UCSD-AML1 (cell line): ENCODE measurements at regions not wholly inside any gene's neighbourhood (a gene's known extent, or its start where the extent isn't known, plus 50 kb on each side); places are given as distances from the start of the nearest gene placed in this dataset.

Experiments used
- DNase-seq: peaks from one replicate; lab custom pipeline; 2025; ENCODE audit not compliant: unreplicated experiment; lab: John Stamatoyannopoulos, UW

DNA sequence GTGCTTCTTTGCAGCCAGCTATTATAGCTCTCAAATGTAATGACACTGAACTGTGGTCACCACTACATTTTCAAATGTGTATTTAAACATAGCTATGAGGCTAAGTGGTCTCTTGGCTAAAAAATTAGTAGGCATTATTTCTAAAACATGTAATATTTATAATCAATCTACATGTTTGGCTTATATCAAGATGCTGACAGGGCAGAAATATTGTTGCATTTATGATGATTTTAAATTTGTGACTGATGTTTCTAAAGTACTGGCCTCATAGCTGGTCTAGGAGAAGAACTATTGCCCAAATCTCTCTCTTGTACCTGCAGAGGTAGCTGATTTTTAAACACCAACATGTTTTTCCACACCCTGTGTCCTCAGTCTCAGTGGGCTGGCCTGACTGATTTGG, 298.2 kb downstream of the PAX1 start:
- DNase-seq, result no peak

DNA sequence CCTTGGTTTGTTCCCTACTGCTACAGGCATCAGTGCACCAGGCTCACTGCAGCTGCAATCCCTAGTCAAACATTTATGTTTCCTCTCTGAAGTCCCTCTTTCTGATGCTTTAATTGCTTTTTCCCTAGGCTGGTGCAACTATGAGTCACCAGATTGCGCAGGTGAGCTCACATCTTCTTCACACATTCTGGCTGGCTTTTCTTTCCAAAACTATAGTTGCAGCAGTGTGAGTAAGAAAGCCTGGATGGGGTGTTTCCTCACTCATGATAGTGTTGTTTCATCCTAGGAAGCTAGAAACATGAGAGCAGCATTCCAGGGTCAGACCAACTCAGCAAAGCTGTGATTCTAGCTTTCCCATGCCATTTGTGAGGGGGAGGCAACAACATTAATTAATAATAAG, 296.4 kb downstream of the PAX1 start:
- no peak for DNase-seq

- no peak for DNase-seq
Observed at GRCh38 chr20:21995461-21995860, 290.0 kb downstream of the PAX1 start.

DNA sequence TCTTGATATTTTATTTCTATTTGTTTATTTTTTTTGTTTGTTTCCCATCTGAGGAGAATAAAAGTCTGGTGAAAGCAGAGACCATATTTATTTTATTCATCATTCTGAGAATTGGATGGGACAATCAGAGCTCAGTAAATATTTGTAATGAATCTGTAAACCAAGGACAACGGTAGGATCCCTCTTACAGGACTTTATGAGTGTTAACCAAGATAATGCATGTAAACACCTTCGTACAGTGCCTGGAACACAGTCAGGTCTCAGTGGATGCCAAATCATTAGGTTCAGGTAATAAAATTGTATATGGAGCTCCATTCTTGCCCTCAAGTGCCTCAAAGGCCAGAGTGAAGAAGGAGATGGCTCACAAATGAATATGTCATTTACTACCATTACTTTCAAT, 288.7 kb downstream of the PAX1 start:
- DNase-seq, result no peak

GRCh38 chr20:21982559-21982958, 277.1 kb downstream of the PAX1 start:
- no peak for DNase-seq

DNA sequence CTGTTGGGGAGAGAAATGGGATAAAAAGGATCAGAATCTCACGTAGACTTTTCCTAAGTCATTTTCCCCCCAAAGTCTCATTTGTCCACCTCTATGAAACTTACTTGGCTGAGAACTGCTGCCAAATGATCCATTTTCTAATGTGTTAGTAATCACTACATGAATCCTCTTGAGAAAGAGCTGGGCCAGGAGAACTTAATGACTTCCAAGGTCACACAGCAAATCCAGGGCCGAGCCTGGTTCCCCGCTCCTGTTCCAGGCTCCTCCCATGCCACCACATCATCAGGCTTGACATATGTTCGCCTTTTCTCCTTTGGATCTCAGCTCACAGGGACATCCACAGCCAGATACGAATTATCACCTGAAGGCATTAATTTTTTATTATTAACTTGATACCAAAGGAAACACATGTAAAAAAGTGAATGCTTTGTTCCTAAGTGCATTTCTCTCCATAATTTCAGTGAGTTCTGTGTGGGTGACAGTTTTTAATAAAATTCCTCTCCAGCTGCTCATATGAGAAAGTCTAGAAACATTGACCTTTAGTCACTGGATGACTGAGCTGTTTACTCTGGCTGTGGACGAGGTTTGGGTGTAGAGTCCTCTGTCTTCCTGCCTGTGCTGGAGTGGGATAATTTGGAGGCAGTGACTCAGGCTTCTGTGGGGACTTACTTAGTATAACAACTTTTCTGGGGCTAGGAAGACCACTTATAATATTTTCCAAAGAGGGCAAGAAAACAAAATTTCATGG, 276.3 kb downstream of the PAX1 start:
- DNase-seq, result no peak

GRCh38 chr20:21981179-21981578, 275.7 kb downstream of the PAX1 start:
- DNase-seq, result no peak

GRCh38 chr20:21971436-21971835, 266.0 kb downstream of the PAX1 start:
- DNase-seq, result no peak

GRCh38 chr20:21968486-21968885, 263.0 kb downstream of the PAX1 start:
- no peak for DNase-seq

DNA sequence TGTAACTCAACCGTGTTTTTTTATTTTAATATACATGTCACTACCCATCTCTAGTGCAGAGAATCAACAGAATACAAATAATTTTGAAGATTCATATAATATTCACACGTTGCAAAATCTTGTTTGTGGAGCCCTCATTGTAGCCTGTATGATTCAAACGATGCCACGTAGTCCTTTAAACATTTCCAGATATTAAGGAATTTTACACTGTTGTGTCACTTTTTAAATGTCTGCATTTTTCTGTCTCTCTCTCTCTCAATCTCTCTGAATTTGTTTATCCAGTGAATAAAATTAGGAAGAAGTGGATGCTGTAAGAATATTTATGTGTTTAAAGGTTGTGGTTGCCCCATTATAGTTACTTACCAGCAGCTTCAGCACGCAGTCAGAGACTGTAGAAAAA, 262.0 kb downstream of the PAX1 start:
- no peak for DNase-seq

DNA sequence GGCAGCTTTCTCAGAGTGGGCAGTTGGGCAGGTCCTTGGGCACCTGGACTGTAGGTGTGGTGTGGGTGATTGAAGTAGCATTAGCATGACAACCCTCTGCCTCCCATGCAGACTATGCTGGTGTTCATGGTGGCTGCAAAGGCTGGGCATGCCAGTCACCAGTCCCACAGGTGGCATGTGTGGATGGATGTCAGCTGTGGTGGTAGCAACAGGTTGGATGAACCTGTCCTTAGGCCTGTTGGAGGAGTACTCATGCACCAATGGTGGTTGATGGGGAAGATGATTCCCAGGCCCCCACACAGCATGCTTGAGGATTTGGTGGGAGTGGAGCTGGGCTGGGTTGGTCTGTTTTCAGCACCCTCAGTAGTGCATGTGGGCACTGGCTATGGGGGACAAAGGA, 251.1 kb downstream of the PAX1 start:
- no peak for DNase-seq

GRCh38 chr20:21947406-21947805, 241.9 kb downstream of the PAX1 start:
- no peak for DNase-seq

- DNase-seq, result no peak
Observed at GRCh38 chr20:21944227-21944626, 238.8 kb downstream of the PAX1 start.

- DNase-seq, result no peak
Observed at GRCh38 chr20:21941941-21942805, 236.7 kb downstream of the PAX1 start.

DNA sequence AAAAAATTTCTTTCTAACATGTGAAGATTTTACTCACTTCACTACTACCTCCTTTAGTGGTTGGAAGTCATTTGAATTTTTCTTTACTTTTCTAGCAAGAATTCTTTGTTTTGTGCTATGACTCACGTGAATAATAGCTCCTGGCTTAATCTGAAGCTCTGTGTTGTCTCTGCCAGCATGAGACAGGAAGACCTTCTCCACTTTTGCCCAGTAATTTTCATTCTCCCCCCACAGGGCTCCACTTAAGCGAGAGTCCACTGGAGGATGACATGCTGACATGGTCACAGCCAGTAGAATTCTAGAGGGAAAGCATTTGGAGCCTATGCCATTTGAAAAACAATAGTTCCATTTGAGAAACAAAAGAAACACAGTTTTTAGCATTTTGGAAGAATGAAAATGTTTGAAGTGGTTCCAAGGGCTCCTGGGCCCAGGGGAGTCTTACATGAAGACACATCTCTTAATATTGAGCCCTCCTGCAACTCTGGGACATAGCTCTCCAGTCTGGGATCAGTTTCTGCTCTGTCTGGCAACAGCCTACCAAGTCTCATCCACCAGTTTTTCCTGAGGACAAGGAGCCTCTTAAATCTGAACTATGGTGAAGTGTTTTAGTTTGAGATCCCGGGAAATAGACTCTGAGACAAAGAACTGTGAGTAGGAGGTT, 231.4 kb downstream of the PAX1 start:
- no peak for DNase-seq

DNA sequence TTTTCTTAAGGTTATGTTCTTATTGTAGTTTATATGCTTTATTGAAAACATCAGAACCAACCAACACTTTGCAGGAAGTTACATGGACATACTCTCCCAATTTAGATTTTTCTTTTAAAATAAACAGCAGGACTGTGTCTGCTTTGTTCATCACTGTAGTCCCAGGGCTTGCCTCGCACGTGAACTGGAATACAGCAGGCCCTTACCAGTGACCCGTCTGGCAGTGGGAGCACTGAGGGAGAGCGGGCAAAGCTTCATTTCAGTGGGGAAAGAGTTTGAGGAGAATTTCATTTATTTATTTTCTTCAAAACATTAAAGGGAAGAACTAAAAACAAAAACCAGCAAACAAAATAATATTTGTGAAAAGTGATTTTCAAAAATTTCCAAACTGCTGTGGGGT, 230.8 kb downstream of the PAX1 start:
- no peak for DNase-seq

DNA sequence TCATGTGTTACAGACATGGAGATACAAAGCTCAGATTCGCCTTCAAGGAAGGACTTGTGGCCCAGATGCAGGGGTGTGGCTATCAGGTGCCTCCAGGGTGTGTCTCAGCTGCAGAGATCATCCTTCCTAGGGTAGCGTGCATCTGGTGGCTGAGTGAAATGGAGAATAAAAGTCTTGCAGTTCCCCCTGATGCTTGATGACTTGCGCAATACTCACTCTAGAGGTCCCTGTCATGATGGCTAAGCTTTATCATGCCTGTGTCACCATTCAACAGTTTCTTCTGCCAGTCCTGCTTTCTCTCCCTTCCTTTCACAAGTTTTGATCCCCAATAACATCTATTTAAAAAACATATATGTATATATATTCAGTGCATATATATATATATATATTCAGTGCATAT, 228.1 kb downstream of the PAX1 start:
- no peak for DNase-seq

- DNase-seq, result no peak
Observed at GRCh38 chr20:21921251-21921650, 215.8 kb downstream of the PAX1 start.

- no peak for DNase-seq
Observed at GRCh38 chr20:21920211-21920610, 214.7 kb downstream of the PAX1 start.

GRCh38 chr20:21918398-21918797, 212.9 kb downstream of the PAX1 start:
- DNase-seq, result no peak

DNA sequence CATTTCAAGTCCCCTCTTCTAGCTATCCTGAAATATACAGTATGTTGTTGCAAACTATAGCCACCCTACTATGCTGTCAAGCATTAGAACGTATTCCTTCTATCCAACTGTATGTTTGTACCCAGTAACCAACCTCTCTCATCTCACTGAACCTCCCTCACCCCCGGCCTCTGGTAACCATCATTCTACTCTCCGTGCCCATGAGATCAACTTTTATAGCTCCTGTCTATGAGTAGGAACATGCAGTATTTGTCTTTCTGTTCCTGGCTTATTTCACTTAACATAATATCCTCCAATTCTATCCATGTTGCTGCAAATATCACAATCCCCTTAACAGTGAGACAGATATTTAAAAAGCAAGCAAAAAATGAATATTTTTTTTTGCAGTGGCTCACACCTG, 196.9 kb downstream of the PAX1 start:
- no peak for DNase-seq
